ENCODE measurements at regions not wholly inside any gene's neighbourhood (a gene's known extent, or its start where the extent isn't known, plus 50 kb on each side); places are given as distances from the start of the nearest gene placed in this dataset.

DNA sequence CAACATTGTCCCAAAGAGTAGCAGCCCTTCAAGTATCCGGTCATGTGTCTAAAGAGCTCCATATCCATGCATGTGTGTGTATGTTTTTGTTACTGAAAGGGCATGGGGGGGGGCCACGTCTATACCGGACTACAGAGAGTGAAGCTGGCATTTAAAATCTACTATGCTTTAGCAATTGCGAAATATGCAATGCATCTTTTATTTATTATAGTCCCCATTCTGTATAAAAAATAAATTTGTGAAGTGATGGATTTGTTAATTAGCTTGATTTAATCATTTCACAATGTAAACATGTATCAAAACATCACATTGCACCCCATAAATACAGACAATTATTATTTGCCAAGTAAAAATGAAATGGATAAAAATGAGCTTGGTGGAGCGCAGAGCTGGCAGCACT is 149.4 kb upstream of the ID2 start:
- H3K79me2 ChIP-seq (ENCODE audit: insufficient read depth, low read length): no peaks in the 10 kb centered on the region
- TF ChIP-seq, protein P1, sequence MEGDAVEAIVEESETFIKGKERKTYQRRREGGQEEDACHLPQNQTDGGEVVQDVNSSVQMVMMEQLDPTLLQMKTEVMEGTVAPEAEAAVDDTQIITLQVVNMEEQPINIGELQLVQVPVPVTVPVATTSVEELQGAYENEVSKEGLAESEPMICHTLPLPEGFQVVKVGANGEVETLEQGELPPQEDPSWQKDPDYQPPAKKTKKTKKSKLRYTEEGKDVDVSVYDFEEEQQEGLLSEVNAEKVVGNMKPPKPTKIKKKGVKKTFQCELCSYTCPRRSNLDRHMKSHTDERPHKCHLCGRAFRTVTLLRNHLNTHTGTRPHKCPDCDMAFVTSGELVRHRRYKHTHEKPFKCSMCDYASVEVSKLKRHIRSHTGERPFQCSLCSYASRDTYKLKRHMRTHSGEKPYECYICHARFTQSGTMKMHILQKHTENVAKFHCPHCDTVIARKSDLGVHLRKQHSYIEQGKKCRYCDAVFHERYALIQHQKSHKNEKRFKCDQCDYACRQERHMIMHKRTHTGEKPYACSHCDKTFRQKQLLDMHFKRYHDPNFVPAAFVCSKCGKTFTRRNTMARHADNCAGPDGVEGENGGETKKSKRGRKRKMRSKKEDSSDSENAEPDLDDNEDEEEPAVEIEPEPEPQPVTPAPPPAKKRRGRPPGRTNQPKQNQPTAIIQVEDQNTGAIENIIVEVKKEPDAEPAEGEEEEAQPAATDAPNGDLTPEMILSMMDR (conservative IDR thresholded peaks at IDR 0.05; ENCODE audit: low read length): no peak
- no peak for TF ChIP-seq EZH2phosphoT487 (IDR thresholded peaks at IDR 0.05; ENCODE audit: borderline replicate concordance)
- H3K9me2 ChIP-seq (replicated peaks; ENCODE audit: low read depth, low read length): no peaks in the 10 kb centered on the region
- H2AFZ ChIP-seq (ENCODE audit: low read length): no peak overlapping the region
- no peaks in the 10 kb centered on the region for H3F3A ChIP-seq (ENCODE audit: low read depth)
- H3K4me1 ChIP-seq (ENCODE audit: insufficient read depth, low read length, poor library complexity, severe bottlenecking): peaks cover 37% of the 10 kb centered on the region
- no peaks in the 10 kb centered on the region; the same call in 1 of the 2 replicates for H3K36me3 ChIP-seq (ENCODE audit: insufficient read depth, low read length)
- no peaks in the 10 kb centered on the region for H4K20me1 ChIP-seq (ENCODE audit: insufficient read depth, low read length, poor library complexity, severe bottlenecking)
- H3K4me2 ChIP-seq (ENCODE audit: low read depth, low read length, poor library complexity, severe bottlenecking): no peak overlapping the region
- no peaks in the 10 kb centered on the region for H3K27me3 ChIP-seq (ENCODE audit: insufficient read depth, low read length, poor library complexity, severe bottlenecking)
- H3K9ac ChIP-seq (ENCODE audit: low read depth, low read length, poor library complexity, severe bottlenecking): no peak overlapping the region
- peaks cover 12% of the 10 kb centered on the region for H3K9me3 ChIP-seq (ENCODE audit: insufficient read depth, low read depth, low read length)
- H3K4me3 ChIP-seq (ENCODE audit: low read length, poor library complexity, severe bottlenecking): no peak overlapping the region

DNA sequence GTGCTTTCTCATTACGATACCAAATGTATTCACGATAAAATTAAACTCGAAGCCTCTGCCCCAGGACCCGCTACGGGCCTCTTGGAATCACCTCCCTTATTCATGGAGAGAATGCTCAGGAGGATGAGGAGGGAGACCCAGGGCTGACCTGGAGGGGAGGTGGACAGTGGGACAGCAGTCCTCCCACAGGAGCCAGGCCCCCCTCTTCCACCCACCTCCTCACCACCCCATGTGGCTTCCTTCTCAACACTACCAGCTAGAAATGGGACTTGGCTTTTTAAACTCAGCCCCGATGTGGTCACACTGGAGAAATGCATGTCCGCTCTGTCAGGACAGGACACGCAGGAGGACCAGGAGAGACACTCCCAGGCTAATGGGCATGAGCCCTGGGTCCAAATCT is 147.9 kb upstream of the ID2 start:
- TF ChIP-seq, protein P1 (conservative IDR thresholded peaks at IDR 0.05; ENCODE audit: low read length): no peak
- Histone ChIP-seq H3K4me3 (ENCODE audit: low read length, poor library complexity, severe bottlenecking) (no peak overlapping the region), H3F3A (ENCODE audit: low read depth) (no peaks in the 10 kb centered on the region), H3K9ac (ENCODE audit: low read depth, low read length, poor library complexity, severe bottlenecking) (no peak overlapping the region), H4K20me1 (ENCODE audit: insufficient read depth, low read length, poor library complexity, severe bottlenecking) (no peaks in the 10 kb centered on the region), H3K9me3 (ENCODE audit: insufficient read depth, low read depth, low read length) (peaks cover 12% of the 10 kb centered on the region), H3K27me3 (ENCODE audit: insufficient read depth, low read length, poor library complexity, severe bottlenecking) (no peaks in the 10 kb centered on the region), H3K4me2 (ENCODE audit: low read depth, low read length, poor library complexity, severe bottlenecking) (no peak overlapping the region), H2AFZ (ENCODE audit: low read length) (no peak overlapping the region), H3K79me2 (ENCODE audit: insufficient read depth, low read length) (no peaks in the 10 kb centered on the region), H3K4me1 (ENCODE audit: insufficient read depth, low read length, poor library complexity, severe bottlenecking) (peaks cover 52% of the 10 kb centered on the region), H3K36me3 (ENCODE audit: insufficient read depth, low read length) (no peaks in the 10 kb centered on the region; the same call in 1 of the 2 replicates), H3K9me2 (replicated peaks; ENCODE audit: low read depth, low read length) (no peaks in the 10 kb centered on the region)

DNA sequence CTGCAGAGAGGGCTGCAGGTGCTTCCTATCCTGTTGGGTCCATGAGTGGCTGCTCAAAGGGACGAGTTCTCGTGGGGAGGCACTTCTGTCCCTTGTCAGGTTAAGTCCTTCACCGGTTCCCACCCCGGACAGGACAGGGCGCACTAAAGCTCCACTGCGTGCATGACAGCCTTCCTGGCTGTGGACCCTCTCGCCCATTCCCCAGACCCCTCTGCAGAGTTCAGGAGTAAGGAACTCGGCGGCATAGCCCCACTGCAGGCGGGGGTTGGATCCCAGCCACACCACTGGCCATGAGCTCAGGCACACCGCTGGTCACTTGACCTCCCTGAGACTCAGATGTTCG is 147.5 kb upstream of the ID2 start:
- no peaks in the 10 kb centered on the region for H4K20me1 ChIP-seq (ENCODE audit: insufficient read depth, low read length, poor library complexity, severe bottlenecking)
- no peaks in the 10 kb centered on the region; the same call in 1 of the 2 replicates for H3K36me3 ChIP-seq (ENCODE audit: insufficient read depth, low read length)
- no peaks in the 10 kb centered on the region for H3K27me3 ChIP-seq (ENCODE audit: insufficient read depth, low read length, poor library complexity, severe bottlenecking)
- H2AFZ ChIP-seq (ENCODE audit: low read length): no peak overlapping the region
- TF ChIP-seq, protein P1 (conservative IDR thresholded peaks at IDR 0.05; ENCODE audit: low read length): no peak
- no peak for TF ChIP-seq EZH2phosphoT487 (IDR thresholded peaks at IDR 0.05; ENCODE audit: borderline replicate concordance)
- no peaks in the 10 kb centered on the region for H3K9me2 ChIP-seq (replicated peaks; ENCODE audit: low read depth, low read length)
- no peak overlapping the region for H3K4me2 ChIP-seq (ENCODE audit: low read depth, low read length, poor library complexity, severe bottlenecking)
- no peaks in the 10 kb centered on the region for H3K79me2 ChIP-seq (ENCODE audit: insufficient read depth, low read length)
- peaks cover 56% of the 10 kb centered on the region for H3K4me1 ChIP-seq (ENCODE audit: insufficient read depth, low read length, poor library complexity, severe bottlenecking)
- no peak overlapping the region for H3K4me3 ChIP-seq (ENCODE audit: low read length, poor library complexity, severe bottlenecking)
- peaks cover 12% of the 10 kb centered on the region for H3K9me3 ChIP-seq (ENCODE audit: insufficient read depth, low read depth, low read length)
- peak overlapping the region; percentile 95 for H3K9ac ChIP-seq (ENCODE audit: low read depth, low read length, poor library complexity, severe bottlenecking)
- no peaks in the 10 kb centered on the region for H3F3A ChIP-seq (ENCODE audit: low read depth)

All from Loucy (cell line).